GM20000 (cell line): ENCODE measurements at regions not wholly inside any gene's neighbourhood (a gene's known extent, or its start where the extent isn't known, plus 50 kb on each side); places are given as distances from the start of the nearest gene placed in this dataset.

Source experiments
- DNase-seq: peaks from one replicate; pipeline ENCODE4 v3.0.0; 2012; ENCODE audit warnings: low spot score
- CTCF ChIP-seq: IDR thresholded peaks from 2 replicates; pipeline ENCODE4 v1.5.1; 2012; ENCODE audit warnings: mild to moderate bottlenecking, control low read depth; ENCODE audit errors: extremely low read depth, missing control alignments

GRCh38 chr7:115462301-115463015 is 540.6 kb downstream of the MDFIC start:
- no peak for DNase-seq
- TF ChIP-seq CTCF, result no peak

GRCh38 chr7:115449689-115450088 is 527.8 kb downstream of the MDFIC start:
- no peak for TF ChIP-seq CTCF
- DNase-seq, result no peak

- DNase-seq, result no peak
- TF ChIP-seq CTCF, result no peak
Measured at GRCh38 chr7:115447495-115447894, 525.6 kb downstream of the MDFIC start.

GRCh38 chr7:115441033-115441432 is 519.1 kb downstream of the MDFIC start:
- DNase-seq, result no peak
- no peak for TF ChIP-seq CTCF

- TF ChIP-seq CTCF, result no peak
- DNase-seq, result no peak
Measured at GRCh38 chr7:115435178-115435577, 513.3 kb downstream of the MDFIC start.

GRCh38 chr7:115429918-115430317 is 508.0 kb downstream of the MDFIC start:
- TF ChIP-seq CTCF, result no peak
- no peak for DNase-seq

GRCh38 chr7:115417662-115418061 is 495.8 kb downstream of the MDFIC start:
- no peak for TF ChIP-seq CTCF
- DNase-seq, result no peak
